ENCODE measurements at regions not wholly inside any gene's neighbourhood (a gene's known extent, or its start where the extent isn't known, plus 50 kb on each side); places are given as distances from the start of the nearest gene placed in this dataset.
"Not testable (repeated sequence)": the region's sequence is repeated elsewhere in the genome, so short reads cannot be mapped to it uniquely, and the experiment has no call there.

DNA sequence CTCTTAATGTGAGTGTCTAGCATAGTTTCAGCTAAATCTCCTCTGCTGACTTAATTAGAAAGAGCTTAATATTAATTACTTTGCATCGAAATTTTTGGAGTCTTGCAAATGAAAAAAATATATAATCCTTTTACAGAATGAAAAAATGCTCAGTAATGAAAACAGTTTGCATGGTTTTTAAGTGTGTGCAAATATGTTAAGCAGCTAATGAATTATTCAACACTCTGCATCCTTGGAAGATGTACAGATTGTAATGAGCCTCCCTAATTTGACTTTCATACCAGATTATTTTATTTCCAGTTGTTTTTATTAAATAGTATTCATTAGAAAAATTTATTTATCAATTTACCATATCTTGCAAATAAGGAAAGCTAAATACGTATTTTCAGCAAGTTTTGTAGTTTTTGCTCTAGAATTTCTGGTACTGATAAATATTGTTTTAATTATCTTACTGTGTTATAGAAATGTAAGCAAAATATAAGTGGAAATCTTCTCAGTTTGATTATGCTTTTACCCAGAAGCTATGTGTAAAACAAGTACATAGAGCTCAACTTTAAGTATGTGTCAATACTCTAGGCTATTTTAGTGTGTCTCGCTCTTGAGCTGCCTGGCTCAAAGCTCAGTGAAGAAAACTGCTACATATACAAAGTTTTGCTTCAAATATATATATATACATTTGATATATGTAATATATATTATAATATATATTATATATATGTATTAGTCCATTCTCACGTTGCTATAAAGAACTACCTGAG lies 714.9 kb upstream of the LUZP2 start:
- Mint-ChIP-seq H3K27me3 (no peaks in the 10 kb centered on the region), H3K9me3 (ENCODE audit: low read depth) (no peaks in the 10 kb centered on the region), H3K27ac (no peak overlapping the region), H3K4me1 (ENCODE audit: low read depth) (peaks cover 6% of the 10 kb centered on the region), H3K4me3 (ENCODE audit: low read depth) (no peak overlapping the region), H3K36me3 (ENCODE audit: insufficient read depth) (no peaks in the 10 kb centered on the region)
- DNase-seq (ENCODE audit: low spot score, unreplicated experiment) = no peak
- TF ChIP-seq, protein P1, sequence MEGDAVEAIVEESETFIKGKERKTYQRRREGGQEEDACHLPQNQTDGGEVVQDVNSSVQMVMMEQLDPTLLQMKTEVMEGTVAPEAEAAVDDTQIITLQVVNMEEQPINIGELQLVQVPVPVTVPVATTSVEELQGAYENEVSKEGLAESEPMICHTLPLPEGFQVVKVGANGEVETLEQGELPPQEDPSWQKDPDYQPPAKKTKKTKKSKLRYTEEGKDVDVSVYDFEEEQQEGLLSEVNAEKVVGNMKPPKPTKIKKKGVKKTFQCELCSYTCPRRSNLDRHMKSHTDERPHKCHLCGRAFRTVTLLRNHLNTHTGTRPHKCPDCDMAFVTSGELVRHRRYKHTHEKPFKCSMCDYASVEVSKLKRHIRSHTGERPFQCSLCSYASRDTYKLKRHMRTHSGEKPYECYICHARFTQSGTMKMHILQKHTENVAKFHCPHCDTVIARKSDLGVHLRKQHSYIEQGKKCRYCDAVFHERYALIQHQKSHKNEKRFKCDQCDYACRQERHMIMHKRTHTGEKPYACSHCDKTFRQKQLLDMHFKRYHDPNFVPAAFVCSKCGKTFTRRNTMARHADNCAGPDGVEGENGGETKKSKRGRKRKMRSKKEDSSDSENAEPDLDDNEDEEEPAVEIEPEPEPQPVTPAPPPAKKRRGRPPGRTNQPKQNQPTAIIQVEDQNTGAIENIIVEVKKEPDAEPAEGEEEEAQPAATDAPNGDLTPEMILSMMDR (IDR thresholded peaks at IDR 0.05; ENCODE audit: unreplicated experiment) = no peak

DNA sequence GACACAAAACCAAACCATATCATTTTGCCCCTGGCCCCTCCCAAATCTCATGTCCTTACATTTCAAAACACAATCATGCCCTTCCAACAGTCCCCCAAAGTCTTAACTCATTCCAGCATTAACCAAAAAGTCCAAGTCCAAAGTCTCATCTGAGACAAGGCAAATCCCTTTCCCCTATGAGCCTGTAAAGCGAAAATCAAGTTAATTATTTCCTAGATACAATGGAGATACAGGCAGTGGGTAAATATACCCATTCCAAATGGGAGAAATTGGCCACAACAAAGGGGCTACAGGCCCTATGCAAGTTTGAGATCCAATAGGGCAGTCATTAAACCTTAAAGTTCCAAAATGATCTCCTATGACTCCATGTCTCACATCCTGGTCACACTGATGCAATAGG lies 709.9 kb upstream of the LUZP2 start:
- DNase-seq (ENCODE audit: low spot score, unreplicated experiment); H3K4me3 Mint-ChIP-seq (ENCODE audit: low read depth); H3K27me3 Mint-ChIP-seq; H3K9me3 Mint-ChIP-seq (ENCODE audit: low read depth); H3K36me3 Mint-ChIP-seq (ENCODE audit: insufficient read depth): not testable (repeated sequence)
- Mint-ChIP-seq H3K4me1 (ENCODE audit: low read depth) (peaks cover 15% of the 10 kb centered on the region), H3K27ac (peak overlapping the region; percentile 2)

DNA sequence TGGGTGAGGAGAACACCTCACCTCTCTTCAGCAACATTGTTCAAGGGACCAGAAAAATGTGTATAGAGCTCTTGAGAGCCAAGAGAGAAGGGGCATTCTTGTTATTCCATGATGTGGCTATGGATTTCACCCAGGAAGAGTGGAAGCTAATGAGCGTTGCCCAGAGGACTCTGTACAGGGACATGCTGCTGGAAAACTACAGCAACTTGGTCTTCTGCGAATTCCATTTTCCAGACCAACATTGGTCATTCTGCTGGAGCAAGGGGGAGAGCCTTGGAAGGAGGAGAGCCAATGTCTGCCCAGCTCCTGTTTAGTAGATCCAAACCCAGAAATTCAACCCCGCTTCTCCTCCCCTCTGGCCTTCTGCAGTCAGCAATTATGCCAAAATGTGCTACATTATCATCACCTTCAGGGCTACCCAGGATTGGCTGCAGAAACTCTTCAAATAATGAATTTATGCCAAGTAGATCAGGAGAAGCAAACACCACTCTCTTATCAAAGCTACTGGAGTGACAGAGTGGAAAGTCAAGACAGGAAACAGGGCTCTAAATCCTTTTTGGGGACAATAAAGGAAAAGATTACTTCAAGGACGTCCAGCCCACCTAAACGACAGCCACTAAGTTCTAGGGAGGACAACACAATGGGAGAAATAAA lies 707.5 kb upstream of the LUZP2 start:
- H3K27ac Mint-ChIP-seq = no peak overlapping the region
- H3K27me3 Mint-ChIP-seq = no peaks in the 10 kb centered on the region
- TF ChIP-seq, protein P1 (IDR thresholded peaks at IDR 0.05; ENCODE audit: unreplicated experiment) = no peak

GRCh38 chr11:23789938-23790371 lies 706.9 kb upstream of the LUZP2 start:
- H3K27me3 Mint-ChIP-seq = no peaks in the 10 kb centered on the region
- no peaks in the 10 kb centered on the region for H3K36me3 Mint-ChIP-seq (ENCODE audit: insufficient read depth)
- H3K27ac Mint-ChIP-seq = no peak overlapping the region
- TF ChIP-seq, protein P1 (IDR thresholded peaks at IDR 0.05; ENCODE audit: unreplicated experiment) = no peak
- H3K4me3 Mint-ChIP-seq (ENCODE audit: low read depth) = no peak overlapping the region
- DNase-seq (ENCODE audit: low spot score, unreplicated experiment) = no peak
- H3K9me3 Mint-ChIP-seq (ENCODE audit: low read depth) = peaks cover 6% of the 10 kb centered on the region
- H3K4me1 Mint-ChIP-seq (ENCODE audit: low read depth) = peaks cover 15% of the 10 kb centered on the region

More for the DNA sequence above, 707.5 kb upstream of the LUZP2 start:
- H3K4me1 Mint-ChIP-seq (ENCODE audit: low read depth) = peaks cover 15% of the 10 kb centered on the region
- no peak for DNase-seq (ENCODE audit: low spot score, unreplicated experiment)
- no peaks in the 10 kb centered on the region for H3K36me3 Mint-ChIP-seq (ENCODE audit: insufficient read depth)
- peaks cover 6% of the 10 kb centered on the region for H3K9me3 Mint-ChIP-seq (ENCODE audit: low read depth)
- no peak overlapping the region for H3K4me3 Mint-ChIP-seq (ENCODE audit: low read depth)

DNA sequence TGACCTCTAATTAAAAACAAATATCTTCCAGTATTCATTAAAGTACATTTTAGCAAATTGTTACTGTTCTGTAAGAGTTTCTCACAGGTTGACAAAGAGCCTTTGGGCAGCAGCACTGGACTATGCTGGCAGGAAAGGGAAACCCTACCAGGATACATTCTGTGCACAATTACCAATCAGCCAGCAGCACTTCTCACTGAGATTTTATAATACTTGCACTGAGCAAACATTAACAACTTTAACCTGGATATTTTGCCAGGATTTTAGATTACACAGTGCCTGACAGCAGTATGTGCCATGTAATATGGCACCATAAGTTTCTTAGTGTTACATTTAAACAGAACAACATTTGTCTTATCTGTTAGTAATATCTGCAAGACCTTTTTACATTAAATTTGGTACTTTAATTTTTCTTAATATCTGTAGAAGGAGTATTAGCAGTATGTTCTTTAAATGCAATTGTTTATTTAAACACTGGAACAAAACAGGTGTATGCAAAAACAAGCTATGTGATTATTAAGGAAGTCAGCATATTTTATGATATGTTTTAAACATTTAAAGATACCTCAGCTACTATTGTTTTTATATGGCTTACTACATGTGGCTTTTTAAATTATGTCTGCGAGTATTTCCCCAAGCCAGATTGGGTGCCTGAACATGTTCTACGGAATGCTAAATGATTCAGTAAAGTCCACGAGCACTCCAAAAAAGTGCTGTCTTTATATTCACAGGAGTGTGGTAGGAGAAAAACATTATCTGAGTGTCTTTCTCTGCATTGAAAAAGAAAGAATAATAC lies 699.0 kb upstream of the LUZP2 start:
- no peaks in the 10 kb centered on the region for H3K4me1 Mint-ChIP-seq (ENCODE audit: low read depth)
- no peak for DNase-seq (ENCODE audit: low spot score, unreplicated experiment)
- H3K27me3 Mint-ChIP-seq = no peaks in the 10 kb centered on the region
- H3K9me3 Mint-ChIP-seq (ENCODE audit: low read depth) = no peaks in the 10 kb centered on the region
- no peak overlapping the region for H3K27ac Mint-ChIP-seq
- no peak overlapping the region for H3K4me3 Mint-ChIP-seq (ENCODE audit: low read depth)
- no peaks in the 10 kb centered on the region for H3K36me3 Mint-ChIP-seq (ENCODE audit: insufficient read depth)
- TF ChIP-seq, protein P1 (IDR thresholded peaks at IDR 0.05; ENCODE audit: unreplicated experiment) = no peak

GRCh38 chr11:23834306-23834705 lies 662.5 kb upstream of the LUZP2 start:
- H3K4me1 Mint-ChIP-seq (ENCODE audit: low read depth); H3K27ac Mint-ChIP-seq; H3K9me3 Mint-ChIP-seq (ENCODE audit: low read depth); H3K36me3 Mint-ChIP-seq (ENCODE audit: insufficient read depth); H3K27me3 Mint-ChIP-seq; H3K4me3 Mint-ChIP-seq (ENCODE audit: low read depth); DNase-seq (ENCODE audit: low spot score, unreplicated experiment): not testable (repeated sequence)

All from progenitor cell of endocrine pancreas (in vitro differentiated cells).